Astrocyte of the cerebellum (primary cell): ENCODE measurements at regions not wholly inside any gene's neighbourhood (a gene's known extent, or its start where the extent isn't known, plus 50 kb on each side); places are given as distances from the start of the nearest gene placed in this dataset.

Experiments
- DNase-seq: peaks from one replicate; pipeline ENCODE4 v3.0.0-alpha.2; 2011; ENCODE audit warnings: low read depth
- H3K4me3 ChIP-seq: 2 replicates; pipeline ENCODE4 v1.5.1; 2011; ENCODE audit warnings: mild to moderate bottlenecking, low read depth, low read length, moderate library complexity
- in situ Hi-C: cut with HindIII; loops from 2 replicates; pipeline ENCODE4 v1.10.0; 2017; ENCODE audit warnings: low sequenced_read_pairs
- TF ChIP-seq, protein P1 (sequence below): IDR thresholded peaks from 2 replicates; pipeline ENCODE4 v1.5.1; 2012; ENCODE audit warnings: low read length, low read depth, moderate library complexity, mild to moderate bottlenecking; ENCODE audit errors: missing control alignments

DNA sequence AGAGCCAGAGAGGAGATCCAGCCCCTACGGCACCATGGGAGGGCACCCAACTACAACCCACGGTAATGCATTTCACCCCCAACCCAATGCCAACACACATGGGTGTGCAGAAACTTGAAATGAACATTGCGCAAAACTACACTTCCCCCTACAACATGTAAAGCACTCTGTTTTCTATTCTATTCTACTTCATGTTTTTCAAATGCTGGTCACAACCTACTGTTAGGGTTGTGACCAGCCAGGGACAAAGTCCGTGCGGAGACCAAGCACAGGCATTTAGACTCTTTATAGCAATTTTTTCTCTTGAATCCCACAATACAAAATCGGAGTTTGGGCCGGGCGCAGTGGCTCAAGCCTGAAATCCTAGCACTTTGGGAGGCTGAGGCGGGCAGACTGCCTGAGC lies 90.6 kb downstream of the MRPL14 start:
- in situ Hi-C loops = no loop called here
- TF ChIP-seq, protein P1, sequence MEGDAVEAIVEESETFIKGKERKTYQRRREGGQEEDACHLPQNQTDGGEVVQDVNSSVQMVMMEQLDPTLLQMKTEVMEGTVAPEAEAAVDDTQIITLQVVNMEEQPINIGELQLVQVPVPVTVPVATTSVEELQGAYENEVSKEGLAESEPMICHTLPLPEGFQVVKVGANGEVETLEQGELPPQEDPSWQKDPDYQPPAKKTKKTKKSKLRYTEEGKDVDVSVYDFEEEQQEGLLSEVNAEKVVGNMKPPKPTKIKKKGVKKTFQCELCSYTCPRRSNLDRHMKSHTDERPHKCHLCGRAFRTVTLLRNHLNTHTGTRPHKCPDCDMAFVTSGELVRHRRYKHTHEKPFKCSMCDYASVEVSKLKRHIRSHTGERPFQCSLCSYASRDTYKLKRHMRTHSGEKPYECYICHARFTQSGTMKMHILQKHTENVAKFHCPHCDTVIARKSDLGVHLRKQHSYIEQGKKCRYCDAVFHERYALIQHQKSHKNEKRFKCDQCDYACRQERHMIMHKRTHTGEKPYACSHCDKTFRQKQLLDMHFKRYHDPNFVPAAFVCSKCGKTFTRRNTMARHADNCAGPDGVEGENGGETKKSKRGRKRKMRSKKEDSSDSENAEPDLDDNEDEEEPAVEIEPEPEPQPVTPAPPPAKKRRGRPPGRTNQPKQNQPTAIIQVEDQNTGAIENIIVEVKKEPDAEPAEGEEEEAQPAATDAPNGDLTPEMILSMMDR = no peak
- H3K4me3 ChIP-seq = no peak overlapping the region
- DNase-seq = no peak

DNA sequence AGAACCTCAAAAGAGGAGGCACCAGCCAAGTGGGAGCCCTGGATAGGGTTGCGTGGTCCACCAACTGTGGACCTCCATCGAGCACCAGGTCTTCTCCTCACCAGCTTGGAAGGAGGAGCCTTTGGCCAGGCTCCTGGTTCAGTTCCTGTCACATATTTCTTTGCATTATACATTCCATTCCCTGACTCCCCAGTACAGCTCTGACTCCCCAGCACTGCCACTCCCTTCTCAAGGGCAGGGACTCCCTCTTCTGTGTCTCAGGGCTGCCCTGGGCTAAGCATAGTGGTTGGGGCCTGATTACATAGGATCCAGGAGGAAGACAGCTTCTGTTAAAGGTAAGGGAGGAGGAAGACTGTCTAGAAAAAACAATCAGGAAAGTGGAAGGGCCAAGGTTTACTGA lies 91.1 kb downstream of the MRPL14 start:
- DNase-seq = no peak
- TF ChIP-seq, protein P1 = no peak
- H3K4me3 ChIP-seq = no peak overlapping the region
- in situ Hi-C loops = no loop called here

DNA sequence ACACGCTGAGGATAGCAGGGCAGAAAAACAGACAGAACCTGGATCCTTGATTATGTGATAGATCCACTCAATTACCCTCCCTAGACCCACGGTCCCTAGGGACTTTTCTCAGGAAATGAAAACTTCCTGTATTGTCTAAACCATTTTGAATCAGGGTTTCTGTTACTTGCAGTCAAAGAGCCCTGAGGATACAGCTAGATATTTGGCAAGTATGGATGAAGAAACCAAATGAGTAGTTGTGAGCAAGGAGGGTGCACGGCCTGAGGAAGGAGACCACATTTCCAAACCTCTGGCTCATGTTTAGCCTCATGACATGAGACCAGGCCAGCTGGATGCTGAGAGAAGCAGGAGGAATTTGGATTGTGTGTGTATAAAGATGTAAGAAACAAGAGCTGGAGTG lies 91.6 kb downstream of the MRPL14 start:
- no peak for DNase-seq
- TF ChIP-seq, protein P1 = no peak
- H3K4me3 ChIP-seq = no peak overlapping the region
- in situ Hi-C loops = no loop called here

DNA sequence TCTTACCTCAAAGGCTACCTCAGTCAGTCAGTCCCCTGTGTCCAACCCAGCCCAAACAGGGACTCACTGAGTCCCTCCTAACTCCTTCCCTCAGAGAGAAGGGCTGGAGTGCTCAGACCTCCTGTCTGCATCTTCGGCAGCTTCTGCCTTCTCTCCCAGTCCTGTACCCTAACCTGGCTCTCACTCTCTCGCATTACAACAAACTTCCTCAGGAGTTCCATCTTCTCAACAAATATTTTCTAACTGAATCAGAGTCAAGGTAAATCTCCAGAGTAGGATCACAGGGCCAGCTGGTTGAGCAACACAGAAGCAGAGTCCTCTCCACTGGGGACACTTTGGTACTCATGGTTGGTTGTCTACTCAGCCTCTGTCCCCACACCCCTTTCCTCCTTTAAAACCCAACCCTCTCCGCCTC lies 92.3 kb downstream of the MRPL14 start:
- H3K4me3 ChIP-seq = no peak overlapping the region
- TF ChIP-seq, protein P1 = no peak
- no peak for DNase-seq
- in situ Hi-C loops = no loop called here

DNA sequence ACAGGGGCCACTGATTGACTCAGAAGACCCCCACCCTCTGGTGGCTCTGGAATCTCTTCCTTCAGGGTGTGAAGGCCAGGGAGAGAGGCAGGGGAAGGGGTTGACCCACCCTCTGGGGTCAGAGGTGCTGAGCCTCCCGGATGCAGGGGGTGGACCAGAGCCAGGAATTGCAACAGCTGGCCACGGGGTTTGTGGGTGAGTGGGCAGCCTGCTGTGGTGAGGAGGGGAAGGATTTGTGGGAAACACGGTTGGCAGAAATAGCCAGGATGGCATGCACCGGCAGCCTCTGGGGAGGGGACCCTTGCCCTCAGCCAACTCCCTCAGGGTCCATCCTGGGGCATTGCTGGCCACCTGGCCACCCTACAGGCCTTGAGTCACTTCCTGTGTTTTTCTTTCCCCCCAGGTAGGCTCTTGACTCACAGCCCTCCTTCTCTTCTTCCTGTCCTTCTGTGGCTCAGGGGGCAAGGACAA lies 92.8 kb downstream of the MRPL14 start:
- DNase-seq = no peak
- in situ Hi-C loops = no loop called here
- TF ChIP-seq, protein P1 = no peak
- no peak overlapping the region for H3K4me3 ChIP-seq

DNA sequence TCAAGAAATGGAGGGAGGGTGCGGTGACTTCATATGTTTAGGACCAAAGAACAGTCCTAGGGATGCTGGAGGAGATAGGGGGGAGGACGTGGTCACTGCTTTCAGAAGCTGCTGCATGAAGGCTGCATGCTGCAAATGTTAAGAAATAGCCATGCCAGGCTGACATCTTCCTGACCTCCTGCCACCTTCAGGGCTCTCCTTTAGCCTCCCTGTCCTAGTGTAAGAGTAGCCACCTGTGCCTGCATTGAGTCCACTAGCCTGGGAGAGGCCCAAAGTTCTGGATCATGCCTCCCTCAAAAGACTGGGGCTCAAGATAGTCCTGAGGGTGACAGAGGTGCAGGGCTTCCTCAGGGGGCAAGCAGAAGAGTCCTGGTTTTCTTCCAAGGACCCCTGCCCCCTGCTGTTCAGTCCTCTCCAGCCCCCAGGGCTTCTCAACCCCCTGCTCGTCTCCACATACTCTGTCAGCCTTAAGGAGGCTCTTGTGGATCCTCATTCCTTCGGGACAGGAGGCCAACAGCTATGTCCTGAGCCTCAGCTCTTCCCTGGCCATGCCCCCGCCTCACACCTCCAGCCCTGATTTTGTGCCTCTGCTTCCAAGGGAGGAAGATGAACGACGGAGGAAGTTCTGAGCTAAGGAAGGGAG lies 96.3 kb downstream of the MRPL14 start:
- no peak overlapping the region for H3K4me3 ChIP-seq
- DNase-seq = no peak
- in situ Hi-C loops = no loop called here
- TF ChIP-seq, protein P1 = no peak
